OCI-M2 (cell line): ENCODE measurements at regions not wholly inside any gene's neighbourhood (a gene's known extent, or its start where the extent isn't known, plus 50 kb on each side); places are given as distances from the start of the nearest gene placed in this dataset.
"Not testable (repeated sequence)": the region's sequence is repeated elsewhere in the genome, so short reads cannot be mapped to it uniquely, and the experiment has no call there.

Experiments used
- DNase-seq: peaks from one replicate; lab custom pipeline; 2025; ENCODE audit not compliant: unreplicated experiment; lab: John Stamatoyannopoulos, UW

- DNase-seq: no peak
Measured at GRCh38 chr7:131961054-131961680, 404.7 kb upstream of the PODXL start.

DNA sequence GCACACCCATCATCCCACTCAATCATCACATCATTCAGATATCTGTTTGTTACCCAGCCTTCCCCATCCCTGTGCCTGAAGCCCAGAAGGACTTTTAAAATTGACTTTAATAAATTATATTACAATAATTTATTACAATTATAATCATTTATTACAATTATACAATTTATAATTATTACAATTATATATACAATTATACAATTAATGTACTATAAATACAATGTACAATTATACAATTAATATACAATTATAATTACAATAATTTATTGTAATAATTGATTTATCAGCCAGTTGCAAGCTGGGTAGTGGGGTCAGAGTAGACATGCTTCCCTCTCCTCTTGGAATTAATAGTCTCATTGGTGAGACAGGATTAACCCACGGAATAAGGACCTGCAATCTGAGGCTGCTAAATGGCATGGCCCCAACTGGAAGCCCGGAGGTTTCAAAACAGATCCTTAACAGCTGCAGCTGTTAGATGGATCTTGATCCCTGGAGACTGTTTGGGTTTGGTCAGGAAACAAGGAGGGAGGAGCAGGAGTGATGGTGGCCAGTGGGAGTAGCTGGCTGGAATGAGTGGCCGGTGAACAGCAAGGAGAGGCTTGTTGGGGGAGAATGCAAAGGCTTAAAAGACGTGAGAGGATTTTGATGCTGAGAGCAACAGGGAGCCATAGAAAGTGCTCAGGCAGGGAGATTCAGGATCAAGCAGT, 402.8 kb upstream of the PODXL start:
- no peak for DNase-seq

DNA sequence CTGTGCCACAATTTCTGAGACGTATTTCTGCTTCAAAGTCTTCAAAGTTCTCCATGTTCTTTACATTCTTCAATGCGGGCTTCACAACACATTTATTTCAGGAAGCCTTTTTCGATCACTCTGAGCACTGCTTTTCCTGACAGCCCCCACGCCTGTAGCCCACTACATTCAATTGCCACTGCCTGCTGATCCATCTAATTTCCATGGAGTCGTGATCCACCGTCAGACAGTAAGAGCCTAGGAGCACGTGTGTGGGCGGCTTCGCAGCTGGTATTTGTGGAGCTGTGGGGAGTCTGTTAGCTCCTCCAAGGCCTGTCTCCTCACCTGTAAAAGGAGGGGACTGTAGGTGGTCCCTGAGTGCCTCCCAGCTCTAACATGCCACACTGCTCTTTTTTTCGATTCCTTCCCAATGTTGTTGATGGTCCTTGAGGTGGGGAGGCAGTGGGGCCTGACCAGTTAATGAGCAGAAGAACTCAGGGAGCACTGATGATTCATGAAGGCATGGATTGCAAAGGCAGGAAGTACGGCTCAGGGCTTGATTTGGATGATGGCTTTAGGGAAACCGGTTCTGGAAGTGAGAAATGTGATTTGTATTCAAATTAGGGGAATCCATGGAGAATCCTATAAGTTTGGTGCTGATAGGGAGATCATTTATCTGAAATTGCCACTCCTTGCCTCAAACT, 401.1 kb upstream of the PODXL start:
- DNase-seq: no peak

DNA sequence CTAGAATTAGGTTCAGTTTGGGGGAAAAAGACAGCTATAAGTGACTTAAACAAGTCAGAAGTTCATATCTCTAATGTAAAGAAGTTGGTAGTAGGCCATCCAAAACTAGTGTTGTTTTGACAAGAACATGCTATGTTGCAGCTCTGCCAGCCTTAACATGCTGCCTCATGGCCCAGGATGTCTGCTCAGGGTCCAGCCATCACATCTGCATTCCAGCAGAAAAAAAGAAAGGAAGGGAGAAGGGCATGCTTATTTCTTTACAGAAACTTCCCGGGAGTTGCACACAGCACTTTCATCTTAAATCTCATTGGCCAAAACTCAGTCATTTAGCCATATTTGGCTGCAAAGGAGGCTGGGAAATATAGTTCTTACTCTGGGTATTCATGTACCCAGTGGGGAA, 400.4 kb upstream of the PODXL start:
- no peak for DNase-seq

DNA sequence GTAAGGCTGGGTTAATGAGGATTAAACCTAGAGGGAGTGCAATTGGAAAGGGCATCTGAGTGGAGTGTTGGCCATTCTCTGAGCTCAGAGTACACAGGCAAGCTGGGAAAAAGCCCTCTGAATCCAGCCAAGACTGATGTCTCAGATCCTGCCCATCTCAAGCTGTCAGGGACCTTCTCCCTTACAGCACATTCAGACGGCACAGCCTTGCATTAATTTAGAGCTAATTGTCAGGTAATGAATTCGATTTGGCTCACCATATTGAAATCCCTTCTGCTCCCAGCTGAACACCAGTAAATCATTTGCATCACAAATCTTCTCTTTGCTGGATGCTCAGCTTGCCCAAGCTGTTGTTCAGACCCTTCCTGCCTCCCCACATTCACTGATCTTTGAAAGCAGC, 399.3 kb upstream of the PODXL start:
- no peak for DNase-seq

DNA sequence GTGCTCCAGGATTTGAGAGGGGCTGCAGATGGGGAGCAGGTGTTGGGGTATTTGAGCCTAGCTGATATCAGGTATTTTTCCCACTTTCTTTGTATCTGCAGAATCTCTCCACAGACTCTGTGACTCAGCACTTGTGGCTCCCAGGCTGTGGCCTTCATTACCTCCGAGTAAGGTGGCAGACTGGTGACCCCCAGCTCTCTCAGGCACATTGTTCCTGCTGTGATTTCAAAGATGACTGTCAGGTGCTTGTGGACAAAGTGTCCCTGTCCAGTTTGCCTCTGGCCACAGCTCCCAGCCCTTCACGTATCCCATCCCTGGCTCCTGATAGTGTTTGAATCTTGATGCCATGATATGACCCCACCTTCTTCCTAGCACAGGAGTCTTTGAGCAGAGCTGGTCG, 396.8 kb upstream of the PODXL start:
- DNase-seq: no peak

DNA sequence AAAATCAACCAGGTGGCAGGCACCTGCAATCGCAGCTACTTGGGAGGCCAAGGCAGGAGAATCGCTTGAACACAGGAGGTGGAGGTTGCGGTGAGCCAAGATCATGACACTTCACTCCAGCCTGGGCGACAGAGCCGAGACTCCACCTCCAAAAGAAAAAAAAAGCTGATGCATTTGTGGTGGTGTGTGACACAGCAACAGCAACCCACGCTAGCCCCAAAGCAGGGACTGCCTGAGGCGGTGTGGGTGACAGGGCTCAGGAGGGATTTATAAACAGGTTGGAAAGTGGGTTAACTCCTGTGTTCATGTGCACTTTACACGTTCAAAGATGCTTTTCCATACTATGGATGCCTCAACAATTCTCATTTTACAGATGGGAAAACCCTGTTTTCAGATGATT, 395.9 kb upstream of the PODXL start:
- DNase-seq: no peak

GRCh38 chr7:131950758-131951157, 394.3 kb upstream of the PODXL start:
- no peak for DNase-seq

DNA sequence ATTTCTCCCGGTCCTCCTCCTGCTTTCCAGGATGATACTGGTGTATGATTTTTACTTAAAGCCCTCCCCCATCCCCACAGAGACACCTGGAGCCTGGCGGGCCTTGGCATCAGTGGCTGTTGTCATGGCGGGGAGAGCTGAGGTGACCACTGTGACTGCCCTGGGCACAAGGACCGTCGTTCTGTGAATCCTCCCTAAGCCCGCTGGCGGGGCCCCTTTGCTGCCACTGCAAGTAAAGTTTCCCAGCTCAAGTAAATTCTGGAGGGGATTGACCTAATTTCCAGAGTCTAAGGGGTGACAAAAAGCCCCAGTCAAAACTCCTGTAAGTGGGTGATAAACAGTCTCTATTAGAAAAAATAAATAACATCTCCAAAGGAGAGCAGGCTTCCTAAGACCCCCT, 393.2 kb upstream of the PODXL start:
- DNase-seq: no peak

GRCh38 chr7:131948434-131949053, 392.1 kb upstream of the PODXL start:
- DNase-seq: no peak

GRCh38 chr7:131947661-131948060, 391.2 kb upstream of the PODXL start:
- no peak for DNase-seq

DNA sequence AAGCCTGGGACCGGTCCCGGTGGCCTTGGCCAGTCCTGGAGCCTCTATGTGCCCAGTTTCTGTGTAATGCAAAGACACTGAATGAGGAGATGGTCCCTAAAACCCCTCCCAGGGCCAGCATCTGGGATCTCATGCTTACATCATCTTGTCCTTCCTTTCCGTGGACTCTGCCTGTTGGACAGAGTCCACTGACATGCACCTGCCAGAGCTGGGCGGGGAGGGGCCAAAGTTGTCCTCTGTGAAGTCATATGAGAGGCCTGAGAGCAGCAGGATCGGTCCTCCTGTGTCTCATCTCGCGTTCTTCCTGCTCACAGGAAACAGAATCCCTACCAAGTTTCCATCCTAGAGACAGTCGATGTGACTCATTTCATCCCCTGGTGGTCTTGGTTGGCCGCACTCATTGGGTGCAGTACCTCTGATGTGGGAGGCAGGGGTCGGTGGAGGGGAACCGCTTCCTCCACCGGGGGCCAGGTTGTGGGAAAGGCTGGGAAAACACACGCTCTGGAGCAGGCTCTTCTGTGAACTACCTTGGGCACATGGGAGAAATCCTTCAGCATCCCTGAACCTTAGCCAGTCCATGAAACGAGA, 389.6 kb upstream of the PODXL start:
- no peak for DNase-seq

- no peak for DNase-seq
Measured at GRCh38 chr7:131945313-131945911, 389.0 kb upstream of the PODXL start.

GRCh38 chr7:131944556-131945069, 388.2 kb upstream of the PODXL start:
- DNase-seq: no peak

DNA sequence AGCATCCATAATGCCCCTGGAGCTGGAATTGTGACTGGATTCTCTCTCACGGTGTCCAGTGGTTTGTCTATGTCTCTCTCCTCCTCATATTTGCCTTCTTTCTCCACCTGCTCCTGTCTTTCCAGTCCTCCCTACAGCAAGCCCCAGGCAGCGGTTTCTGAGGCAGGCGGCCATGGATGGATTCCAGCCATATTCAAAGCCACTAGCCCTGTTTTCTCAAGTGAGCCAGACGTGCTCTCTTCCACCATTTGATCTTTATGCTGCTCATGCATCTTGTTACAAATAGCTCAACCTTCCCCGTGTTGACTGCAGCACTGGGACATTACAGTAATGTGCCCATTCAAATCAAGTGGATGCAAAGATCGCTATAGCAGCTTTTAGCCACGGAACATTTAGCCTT, 387.2 kb upstream of the PODXL start:
- DNase-seq: no peak

DNA sequence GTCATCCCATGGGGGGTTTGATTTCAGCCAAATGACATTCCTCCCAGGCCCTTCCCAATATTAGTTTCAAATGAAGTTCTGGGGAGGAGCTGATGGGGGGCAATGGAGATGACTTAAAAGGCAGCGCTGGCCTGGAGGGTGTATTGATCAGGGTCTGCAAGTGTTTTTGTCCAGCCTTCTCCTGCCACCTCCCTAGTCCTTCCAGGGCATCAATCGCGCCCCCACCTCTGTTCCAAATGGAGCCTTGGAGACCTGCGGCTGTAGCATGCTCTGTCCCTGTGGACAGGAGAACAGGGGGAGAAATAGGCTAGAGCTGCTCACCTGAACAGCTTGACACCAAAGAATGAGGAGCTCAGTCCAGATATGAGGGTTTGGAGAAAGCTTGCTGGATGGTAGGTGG, 386.8 kb upstream of the PODXL start:
- no peak for DNase-seq

- DNase-seq: no peak
Measured at GRCh38 chr7:131942287-131943150, 386.1 kb upstream of the PODXL start.

DNA sequence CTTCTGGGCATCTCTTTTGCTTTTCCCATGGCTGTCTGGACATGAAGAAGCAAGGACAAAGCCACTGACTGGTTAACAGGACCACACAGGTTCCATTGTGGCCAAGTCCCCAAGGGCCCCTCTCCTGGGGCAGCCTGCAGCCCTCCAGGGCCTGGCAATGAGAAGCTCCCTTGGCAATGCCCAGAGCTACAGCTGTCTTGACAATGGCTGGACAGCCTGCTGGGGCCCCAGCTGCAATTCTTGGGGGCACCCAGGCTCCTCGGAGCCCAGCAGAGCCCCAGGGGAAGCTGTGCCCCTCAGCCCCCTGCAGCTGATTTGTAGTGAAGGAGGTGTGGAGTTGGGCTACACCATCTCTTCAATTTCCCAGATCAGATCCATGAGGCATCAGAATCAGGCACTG, 384.9 kb upstream of the PODXL start:
- no peak for DNase-seq

- no peak for DNase-seq
Measured at GRCh38 chr7:131940621-131941165, 384.3 kb upstream of the PODXL start.

DNA sequence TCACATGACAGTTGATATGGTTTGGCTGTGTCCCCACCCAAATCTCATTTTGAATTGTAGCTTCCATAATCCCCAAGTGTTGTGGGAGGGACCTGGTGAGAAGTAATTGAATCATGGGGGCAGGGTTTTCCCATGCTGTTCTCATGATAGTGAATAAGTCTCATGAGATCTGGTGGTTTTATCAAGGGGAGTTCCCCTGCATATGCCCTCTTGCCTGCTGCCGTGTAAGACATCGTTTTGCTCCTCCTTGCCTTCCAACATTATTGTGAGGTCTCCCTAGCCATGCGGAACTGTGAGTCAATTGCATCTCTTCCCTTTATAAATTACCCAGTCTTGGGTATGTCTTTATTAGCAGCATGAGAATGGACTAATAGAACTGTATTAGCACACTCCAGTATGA, 382.4 kb upstream of the PODXL start:
- not testable (repeated sequence) for DNase-seq
